Osteocyte (in vitro differentiated cells): ENCODE measurements at regions not wholly inside any gene's neighbourhood (a gene's known extent, or its start where the extent isn't known, plus 50 kb on each side); places are given as distances from the start of the nearest gene placed in this dataset.

Experiments used
- DNase-seq: peaks from one replicate; pipeline ENCODE4 v3.0.0; 2021; ENCODE audit warnings: mixed read lengths; ENCODE audit not compliant: unreplicated experiment; ENCODE audit errors: extremely low spot score
- H3K27ac Mint-ChIP-seq: one replicate; pipeline ENCODE4 v1.8.0; 2021; ENCODE audit warnings: mild to moderate bottlenecking, mixed read lengths; ENCODE audit not compliant: unreplicated experiment
- H3K27me3 Mint-ChIP-seq: one replicate; pipeline ENCODE4 v1.8.0; 2021; ENCODE audit warnings: mixed read lengths; ENCODE audit not compliant: unreplicated experiment
- H3K36me3 Mint-ChIP-seq: one replicate; pipeline ENCODE4 v1.8.0; 2021; ENCODE audit warnings: mixed read lengths; ENCODE audit not compliant: unreplicated experiment
- H3K4me1 Mint-ChIP-seq: one replicate; pipeline ENCODE4 v1.8.0; 2021; ENCODE audit warnings: mixed read lengths; ENCODE audit not compliant: unreplicated experiment
- H3K4me3 Mint-ChIP-seq: one replicate; pipeline ENCODE4 v1.8.0; 2021; ENCODE audit warnings: mild to moderate bottlenecking, moderate library complexity, mixed read lengths; ENCODE audit not compliant: unreplicated experiment
- H3K9me3 Mint-ChIP-seq: one replicate; pipeline ENCODE4 v1.8.0; 2021; ENCODE audit warnings: mixed read lengths; ENCODE audit not compliant: unreplicated experiment
- CTCF ChIP-seq: fragments of 200-600 bp; sonication (generic); IDR thresholded peaks from 2 replicates; pipeline ENCODE4 v1.5.0; 2021; ENCODE audit warnings: antibody characterized with exemption, mild to moderate bottlenecking, moderate library complexity

- peaks cover 71% of the 10 kb centered on the region for H3K27me3 Mint-ChIP-seq
- no peak overlapping the region for H3K27ac Mint-ChIP-seq
- no peak for DNase-seq
- no peaks in the 10 kb centered on the region for H3K9me3 Mint-ChIP-seq
- no peaks in the 10 kb centered on the region for H3K36me3 Mint-ChIP-seq
- H3K4me1 Mint-ChIP-seq = no peaks in the 10 kb centered on the region
- TF ChIP-seq CTCF = no peak
- H3K4me3 Mint-ChIP-seq = no peak overlapping the region
Measured at GRCh38 chr20:46801003-46801702, 91.7 kb downstream of the SLC2A10 start.

- Mint-ChIP-seq H3K36me3 (no peaks in the 10 kb centered on the region), H3K27ac (no peak overlapping the region), H3K4me1 (no peaks in the 10 kb centered on the region), H3K9me3 (no peaks in the 10 kb centered on the region), H3K27me3 (peaks cover 67% of the 10 kb centered on the region), H3K4me3 (no peak overlapping the region)
- no peak for TF ChIP-seq CTCF
- DNase-seq = no peak
Measured at GRCh38 chr20:46802722-46803121, 91.9 kb upstream of the EYA2 start.

- no peak for TF ChIP-seq CTCF
- Mint-ChIP-seq H3K27ac (no peak overlapping the region), H3K36me3 (no peaks in the 10 kb centered on the region), H3K4me1 (no peaks in the 10 kb centered on the region), H3K27me3 (peaks cover 63% of the 10 kb centered on the region), H3K9me3 (no peaks in the 10 kb centered on the region), H3K4me3 (no peak overlapping the region)
- DNase-seq = no peak
Measured at GRCh38 chr20:46803123-46804020, 91.3 kb upstream of the EYA2 start.

GRCh38 chr20:46804126-46804525 is 90.5 kb upstream of the EYA2 start:
- no peak overlapping the region for H3K4me3 Mint-ChIP-seq
- H3K27ac Mint-ChIP-seq = no peak overlapping the region
- H3K4me1 Mint-ChIP-seq = no peaks in the 10 kb centered on the region
- H3K9me3 Mint-ChIP-seq = no peaks in the 10 kb centered on the region
- peaks cover 56% of the 10 kb centered on the region for H3K27me3 Mint-ChIP-seq
- no peak for DNase-seq
- TF ChIP-seq CTCF = no peak
- no peaks in the 10 kb centered on the region for H3K36me3 Mint-ChIP-seq

- Mint-ChIP-seq H3K4me3 (no peak overlapping the region), H3K4me1 (no peaks in the 10 kb centered on the region), H3K27me3 (peaks cover 50% of the 10 kb centered on the region), H3K36me3 (no peaks in the 10 kb centered on the region), H3K27ac (no peak overlapping the region), H3K9me3 (no peaks in the 10 kb centered on the region)
- DNase-seq = no peak
- TF ChIP-seq CTCF = no peak
Measured at GRCh38 chr20:46805836-46806235, 88.8 kb upstream of the EYA2 start.
